Activated CD4-positive, alpha-beta T cell treated with anti-CD3 and anti-CD28 coated beads, Interleukin-2, amount 50 U/mL, for 24 hours (primary cell): ENCODE measurements at regions not wholly inside any gene's neighbourhood (a gene's known extent, or its start where the extent isn't known, plus 50 kb on each side); places are given as distances from the start of the nearest gene placed in this dataset.
"Not testable (repeated sequence)": the region's sequence is repeated elsewhere in the genome, so short reads cannot be mapped to it uniquely, and the experiment has no call there.

Source experiments
- DNase-seq, 2 donors: peaks; one replicate each; pipeline ENCODE4 v3.0.0-alpha.2; 2020; ENCODE audit warnings: low read depth in 1 of 2, low spot score in 1 of 2

DNA sequence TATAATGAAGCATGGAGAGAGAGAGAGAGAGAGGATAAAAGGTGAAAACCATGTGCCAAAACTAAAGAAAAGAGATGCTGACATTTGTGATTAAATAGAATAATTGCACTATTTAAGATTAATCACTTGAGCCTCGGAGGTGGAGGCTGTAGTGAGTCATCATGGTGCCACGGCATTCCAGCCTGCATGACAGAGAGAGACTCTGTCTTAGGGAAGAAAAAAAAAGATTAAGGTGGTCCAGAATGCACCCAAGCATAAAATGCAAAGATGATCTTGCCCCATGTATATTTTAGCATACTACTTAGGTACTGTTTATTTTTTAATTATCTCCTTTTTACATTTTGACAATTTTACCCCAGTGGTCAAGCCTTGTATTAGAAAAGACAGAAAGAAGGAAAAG lies 742.5 kb downstream of the SPATA31A1 start:
- not testable (repeated sequence) for DNase-seq

GRCh38 chr9:40106003-40106782 lies 750.7 kb downstream of the SPATA31A1 start:
- DNase-seq: peak in 1 of 2 donors; percentile 37

DNA sequence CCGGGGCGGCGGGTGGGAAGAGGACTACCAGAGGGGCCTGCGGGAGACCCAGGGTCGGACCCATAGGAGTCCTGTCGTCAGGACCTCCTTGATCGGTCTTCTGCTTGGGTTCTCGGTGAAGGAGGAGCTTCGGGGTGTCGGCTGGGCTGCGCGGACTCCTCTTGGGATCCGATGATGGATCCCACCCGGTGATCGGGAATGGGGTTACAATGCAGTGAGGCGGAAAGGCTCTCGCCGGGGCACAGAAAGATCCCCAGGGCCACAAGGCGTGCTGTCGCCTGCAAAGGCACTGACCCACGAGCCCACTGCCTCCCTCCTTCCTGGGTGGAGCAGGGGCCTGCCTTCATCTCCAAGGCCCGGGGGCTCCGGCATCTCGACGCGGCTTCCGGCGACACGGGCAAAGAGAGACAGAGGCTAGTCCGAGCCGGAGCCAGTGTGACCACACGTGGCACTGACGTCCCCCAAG lies 751.3 kb downstream of the SPATA31A1 start:
- DNase-seq: not testable (repeated sequence)

DNA sequence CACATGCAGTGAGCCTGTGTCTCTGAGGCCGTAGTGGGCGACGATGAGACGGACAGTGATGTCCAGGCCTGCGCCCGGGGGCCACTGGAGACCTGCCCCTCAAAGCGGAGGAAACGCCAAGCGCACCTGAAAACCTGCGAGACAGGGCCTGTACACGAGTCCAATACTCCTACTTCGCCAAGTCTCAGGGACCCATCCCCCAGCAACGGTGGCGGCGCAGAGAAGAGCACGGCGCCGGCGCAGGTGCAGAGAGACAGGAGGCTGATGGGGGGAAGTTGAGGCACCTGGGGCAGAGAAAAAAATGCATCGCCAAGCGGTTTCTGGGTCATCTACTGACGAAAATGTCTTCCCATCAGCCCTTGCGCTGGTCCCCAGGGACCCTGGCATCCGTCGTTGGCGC lies 751.8 kb downstream of the SPATA31A1 start:
- DNase-seq: not testable (repeated sequence)

GRCh38 chr9:40108465-40108864 lies 753.0 kb downstream of the SPATA31A1 start:
- not testable (repeated sequence) for DNase-seq

- not testable (repeated sequence) for DNase-seq
Observed at GRCh38 chr9:40110751-40111150, 755.3 kb downstream of the SPATA31A1 start.

- DNase-seq: not testable (repeated sequence)
Observed at GRCh38 chr9:40111571-40111970, 756.1 kb downstream of the SPATA31A1 start.

- not testable (repeated sequence) for DNase-seq
Observed at GRCh38 chr9:40130598-40130997, 775.1 kb downstream of the SPATA31A1 start.

- DNase-seq: not testable (repeated sequence)
Observed at GRCh38 chr9:40169204-40169603, 813.7 kb downstream of the SPATA31A1 start.

GRCh38 chr9:40173316-40173715 lies 817.8 kb downstream of the SPATA31A1 start:
- not testable (repeated sequence) for DNase-seq

GRCh38 chr9:40174035-40174434 lies 818.6 kb downstream of the SPATA31A1 start:
- not testable (repeated sequence) for DNase-seq

- DNase-seq: not testable (repeated sequence)
Observed at GRCh38 chr9:40177403-40177802, 821.9 kb downstream of the SPATA31A1 start.

DNA sequence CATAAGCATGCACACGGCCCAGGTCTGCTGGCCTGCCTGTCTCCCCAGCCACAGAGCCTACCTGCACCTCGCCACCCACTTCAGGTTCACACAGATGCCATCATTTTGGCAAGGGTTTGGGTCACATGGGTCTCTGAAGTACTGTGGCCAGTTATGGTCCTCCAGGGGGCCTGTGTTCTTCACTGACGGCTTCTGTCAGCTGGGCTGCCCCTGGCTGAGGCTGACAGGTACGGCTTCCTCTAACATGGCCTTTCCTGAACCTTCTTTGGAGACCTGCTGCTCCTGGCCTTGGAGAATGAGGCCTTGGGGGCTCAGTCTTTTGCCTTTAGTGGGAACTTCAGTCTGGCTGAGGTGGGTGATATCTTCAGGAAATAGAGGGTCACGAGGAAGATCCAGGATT lies 835.9 kb downstream of the SPATA31A1 start:
- DNase-seq: not testable (repeated sequence)

- DNase-seq: not testable (repeated sequence)
Observed at GRCh38 chr9:40192162-40192561, 836.7 kb downstream of the SPATA31A1 start.

DNA sequence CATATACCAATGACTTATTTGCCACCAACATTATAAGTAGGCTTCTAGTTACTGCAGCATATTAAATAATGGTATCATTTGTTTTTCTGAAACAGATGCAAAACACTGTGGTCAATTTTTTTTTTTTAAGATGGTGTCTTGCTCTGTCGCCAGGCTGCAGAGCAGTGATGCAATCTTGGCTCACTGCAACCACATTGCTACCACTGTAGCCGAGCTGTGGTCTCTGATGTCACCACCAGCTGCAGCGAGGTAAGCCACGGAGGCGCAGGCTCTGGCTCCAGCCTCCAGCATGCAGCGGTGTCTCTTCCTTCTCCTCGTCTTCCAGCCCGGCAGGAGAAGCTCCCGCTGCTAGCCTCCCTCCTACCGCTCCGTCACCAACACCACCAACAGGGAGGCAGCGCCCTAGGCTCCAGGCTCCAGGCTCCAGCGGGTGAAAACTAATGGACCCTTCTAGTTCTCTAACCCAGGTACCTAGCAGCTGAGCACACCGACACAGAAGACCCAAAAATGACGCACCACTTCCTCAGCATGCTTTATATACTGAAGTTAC lies 840.8 kb downstream of the SPATA31A1 start:
- DNase-seq: not testable (repeated sequence)

- not testable (repeated sequence) for DNase-seq
Observed at GRCh38 chr9:40196803-40197202, 841.3 kb downstream of the SPATA31A1 start.

DNA sequence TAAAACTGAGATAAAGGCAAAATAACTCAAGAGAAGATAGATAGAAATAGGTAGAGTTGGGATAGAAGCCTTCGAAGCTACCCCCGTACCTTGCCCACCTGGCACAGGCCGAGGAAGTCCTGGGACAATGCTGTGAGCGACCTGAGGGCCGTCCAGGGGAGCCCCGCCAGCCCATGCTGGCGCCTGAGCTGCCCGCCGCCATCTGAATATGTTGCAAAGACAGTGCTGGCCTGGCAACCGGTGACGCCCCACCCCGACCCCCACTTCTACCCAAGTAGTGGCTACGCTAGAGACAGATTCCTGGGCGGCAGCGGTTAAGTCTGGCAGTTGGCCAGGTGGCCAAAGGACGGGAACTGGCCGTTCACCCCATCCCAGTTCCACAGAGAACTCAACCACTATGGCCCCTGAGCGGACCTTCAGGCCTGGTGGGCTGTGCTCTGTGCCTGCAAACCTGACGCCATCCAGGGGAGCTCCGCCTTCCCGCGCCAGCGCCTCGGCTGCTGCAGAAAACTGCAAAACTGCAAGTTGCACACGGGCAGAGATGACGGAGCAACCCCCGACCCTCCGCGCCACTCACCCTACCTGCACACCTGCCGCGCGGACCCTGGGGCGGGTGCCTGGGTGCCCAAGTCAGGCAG lies 866.2 kb downstream of the SPATA31A1 start:
- not testable (repeated sequence) for DNase-seq

DNA sequence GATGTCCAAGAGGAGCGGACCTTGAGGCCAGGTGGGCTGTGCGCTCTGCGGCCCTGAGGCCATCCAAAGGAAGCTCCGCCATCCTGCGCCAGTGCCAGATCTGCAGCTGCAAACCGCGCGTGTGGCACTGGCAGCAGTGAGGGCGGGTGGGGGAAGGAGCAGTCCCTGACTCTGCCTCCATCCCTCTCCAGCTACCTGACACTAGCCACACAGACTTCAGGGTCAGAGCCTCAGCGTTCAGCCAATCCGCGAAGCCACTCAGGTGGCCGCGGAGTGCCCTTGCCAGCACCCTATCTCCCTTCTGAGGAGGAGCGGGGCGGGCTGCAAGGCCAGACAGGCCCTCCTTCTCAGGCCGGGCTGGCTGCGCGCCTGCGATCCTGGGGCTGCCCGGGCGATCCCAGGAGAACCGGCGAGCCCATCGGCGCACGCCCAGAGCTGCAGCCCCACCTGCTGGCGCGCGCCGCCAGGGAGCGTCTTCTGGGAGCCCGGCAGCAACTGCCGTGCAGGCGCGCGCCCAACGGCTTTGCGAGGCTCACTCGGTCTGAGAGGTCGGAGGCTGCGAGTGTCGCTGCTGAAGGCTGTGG lies 867.2 kb downstream of the SPATA31A1 start:
- not testable (repeated sequence) for DNase-seq

GRCh38 chr9:40223353-40223752 lies 867.9 kb downstream of the SPATA31A1 start:
- not testable (repeated sequence) for DNase-seq
